GM19463 (cell line): ENCODE measurements at regions not wholly inside any gene's neighbourhood (a gene's known extent, or its start where the extent isn't known, plus 50 kb on each side); places are given as distances from the start of the nearest gene placed in this dataset.

Source experiments
- ATAC-seq: cut with Tn5 transposase; IDR thresholded peaks from one replicate; pipeline ENCODE4 v1.9.1; 2021; ENCODE audit warnings: mild to moderate bottlenecking, moderate library complexity; ENCODE audit not compliant: unreplicated experiment

GRCh38 chrX:97763981-97764380 lies 880.3 kb downstream of the RPA4 start:
- no peak for ATAC-seq

GRCh38 chrX:97766501-97767095 lies 882.9 kb downstream of the RPA4 start:
- no peak for ATAC-seq

- ATAC-seq: no peak
Measured at GRCh38 chrX:97787311-97787710, 903.6 kb downstream of the RPA4 start.

- ATAC-seq: peak; percentile 55
Measured at GRCh38 chrX:97787849-97788248, 904.1 kb downstream of the RPA4 start.

GRCh38 chrX:97790850-97791249 lies 907.1 kb downstream of the RPA4 start:
- ATAC-seq: no peak

GRCh38 chrX:97797076-97797475 lies 913.4 kb downstream of the RPA4 start:
- ATAC-seq: no peak

- no peak for ATAC-seq
Measured at GRCh38 chrX:97806238-97806637, 922.5 kb downstream of the RPA4 start.

- ATAC-seq: no peak
Measured at GRCh38 chrX:97806946-97807345, 923.2 kb downstream of the RPA4 start.

- no peak for ATAC-seq
Measured at GRCh38 chrX:97820170-97820569, 936.5 kb downstream of the RPA4 start.

GRCh38 chrX:97828471-97828870 lies 944.8 kb downstream of the RPA4 start:
- ATAC-seq: no peak

- no peak for ATAC-seq
Measured at GRCh38 chrX:97835969-97836368, 952.3 kb downstream of the RPA4 start.

- ATAC-seq: no peak
Measured at GRCh38 chrX:97841544-97842179, 958.0 kb downstream of the RPA4 start.

GRCh38 chrX:97842468-97843199 lies 958.9 kb downstream of the RPA4 start:
- no peak for ATAC-seq

- no peak for ATAC-seq
Measured at GRCh38 chrX:97843200-97843811, 959.6 kb downstream of the RPA4 start.

GRCh38 chrX:97844161-97844560 lies 960.5 kb downstream of the RPA4 start:
- no peak for ATAC-seq

- ATAC-seq: no peak
Measured at GRCh38 chrX:97844943-97845342, 961.2 kb downstream of the RPA4 start.

GRCh38 chrX:97845451-97845850 lies 961.7 kb downstream of the RPA4 start:
- ATAC-seq: no peak

- no peak for ATAC-seq
Measured at GRCh38 chrX:97846228-97846627, 962.5 kb downstream of the RPA4 start.

GRCh38 chrX:97846718-97847237 lies 963.1 kb downstream of the RPA4 start:
- ATAC-seq: no peak

- no peak for ATAC-seq
Measured at GRCh38 chrX:97847885-97848679, 964.4 kb downstream of the RPA4 start.

GRCh38 chrX:97849951-97850350 lies 966.2 kb downstream of the RPA4 start:
- no peak for ATAC-seq
